Activated CD4-positive, alpha-beta T cell treated with anti-CD3 and anti-CD28 coated beads, Interleukin-2, amount 10 ng/mL, durations not matched to agents 7 days and 5 days (primary cell): ENCODE measurements at regions not wholly inside any gene's neighbourhood (a gene's known extent, or its start where the extent isn't known, plus 50 kb on each side); places are given as distances from the start of the nearest gene placed in this dataset.

Source experiments
- CTCF ChIA-PET: fragments of 350-600 bp; sonication (Branson Sonifier 250); formaldehyde crosslinking; loops from one replicate; lab custom pipeline; 2021; ENCODE audit warnings: antibody characterized with exemption; lab: Charles Lee
- POLR2A ChIA-PET: fragments of 350-600 bp; sonication (Branson Sonifier 250); formaldehyde crosslinking; loops from one replicate; lab custom pipeline; 2021; ENCODE audit warnings: antibody characterized with exemption; lab: Charles Lee
- DNase-seq: peaks from one replicate; pipeline ENCODE4 v3.0.0-alpha.2; 2020
- H3K27ac Mint-ChIP-seq: one replicate; pipeline ENCODE4 v1.8.0; 2021; ENCODE audit warnings: mild to moderate bottlenecking, moderate library complexity, mixed read lengths
- H3K27me3 Mint-ChIP-seq: one replicate; pipeline ENCODE4 v1.8.0; 2021; ENCODE audit warnings: mixed read lengths
- H3K36me3 Mint-ChIP-seq: one replicate; pipeline ENCODE4 v1.8.0; 2021; ENCODE audit warnings: low read depth, mixed read lengths
- H3K4me1 Mint-ChIP-seq: one replicate; pipeline ENCODE4 v1.8.0; 2021; ENCODE audit warnings: mixed read lengths
- H3K4me3 Mint-ChIP-seq: one replicate; pipeline ENCODE4 v1.8.0; 2021; ENCODE audit warnings: mild to moderate bottlenecking, moderate library complexity, mixed read lengths
- H3K9me3 Mint-ChIP-seq: one replicate; pipeline ENCODE4 v1.8.0; 2021; ENCODE audit warnings: mixed read lengths

DNA sequence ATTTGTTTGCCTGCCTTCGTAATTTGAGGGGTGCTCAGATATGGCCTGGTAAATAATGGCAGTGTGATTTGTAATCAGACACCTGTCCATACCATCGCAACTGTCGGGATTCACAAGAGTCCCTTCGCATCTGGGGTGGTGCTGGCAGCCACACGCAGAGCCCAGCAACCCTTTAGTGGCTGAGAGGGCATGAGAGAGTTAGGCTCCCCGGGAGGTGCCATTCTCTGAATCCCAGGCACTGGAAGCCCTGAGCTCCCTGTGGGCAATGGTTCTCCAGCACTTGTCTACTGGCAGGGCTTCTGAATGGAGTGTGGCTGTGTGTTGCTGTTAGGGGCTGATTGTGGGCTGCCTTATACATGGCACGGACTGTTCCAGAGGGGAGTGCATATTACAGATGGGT is 230.1 kb downstream of the EBLN2 start:
- no peaks in the 10 kb centered on the region for H3K36me3 Mint-ChIP-seq
- H3K4me3 Mint-ChIP-seq: no peak overlapping the region
- no peaks in the 10 kb centered on the region for H3K4me1 Mint-ChIP-seq
- H3K27ac Mint-ChIP-seq: no peak overlapping the region
- no peaks in the 10 kb centered on the region for H3K9me3 Mint-ChIP-seq
- no peaks in the 10 kb centered on the region for H3K27me3 Mint-ChIP-seq
- DNase-seq: no peak
- CTCF ChIA-PET: no interaction called here
- POLR2A ChIA-PET: no interaction called here

DNA sequence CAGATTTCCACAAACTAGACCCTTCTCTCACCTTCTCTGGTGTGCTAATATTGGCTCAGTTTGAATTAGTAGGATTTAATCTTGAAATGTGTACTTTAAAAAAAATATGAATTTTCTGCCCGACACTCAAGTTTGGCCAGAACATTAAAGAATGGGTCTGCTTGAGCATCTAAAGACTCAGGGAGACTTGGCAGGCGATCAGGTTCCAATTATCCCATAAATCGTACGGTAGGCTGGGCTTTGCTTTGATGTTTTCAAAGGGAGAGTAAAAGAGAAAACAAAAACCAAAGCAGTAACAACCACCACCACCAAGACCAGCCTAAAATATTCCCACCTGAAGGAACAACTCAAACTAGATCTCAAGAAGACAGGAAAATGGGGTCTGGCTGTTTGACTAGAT is 230.8 kb downstream of the EBLN2 start:
- no peak overlapping the region for H3K4me3 Mint-ChIP-seq
- DNase-seq: no peak

DNA sequence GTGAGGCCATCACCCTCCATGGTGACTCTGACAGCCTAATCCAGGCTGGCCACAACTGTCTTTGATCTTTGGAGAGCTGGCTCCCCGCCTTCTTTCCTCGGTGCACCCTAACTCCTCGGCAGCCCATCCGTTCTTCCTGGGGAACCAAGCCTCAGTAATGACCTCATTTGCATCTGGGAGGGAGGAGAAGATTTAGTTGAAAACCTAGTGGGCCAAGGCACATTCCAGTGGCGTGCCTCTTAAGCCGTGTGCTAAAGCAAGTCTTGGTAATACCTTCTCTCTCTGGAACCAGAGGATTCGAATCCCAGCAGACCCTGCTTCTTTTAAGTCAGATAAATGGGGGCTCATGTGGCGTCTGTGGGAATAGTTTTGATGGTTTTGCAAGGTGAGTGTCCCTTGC is 233.1 kb downstream of the EBLN2 start:
- DNase-seq: no peak
- no peaks in the 10 kb centered on the region for H3K36me3 Mint-ChIP-seq
- H3K4me3 Mint-ChIP-seq: no peak overlapping the region
- H3K27me3 Mint-ChIP-seq: no peaks in the 10 kb centered on the region
- no peak overlapping the region for H3K27ac Mint-ChIP-seq
- ChIA-PET CTCF (no interaction called here), POLR2A (no interaction called here)
- no peaks in the 10 kb centered on the region for H3K9me3 Mint-ChIP-seq
- H3K4me1 Mint-ChIP-seq: no peaks in the 10 kb centered on the region

More for the DNA sequence above, 230.8 kb downstream of the EBLN2 start:
- H3K27me3 Mint-ChIP-seq: no peaks in the 10 kb centered on the region
- CTCF ChIA-PET: no interaction called here
- POLR2A ChIA-PET: no interaction called here
- H3K4me1 Mint-ChIP-seq: no peaks in the 10 kb centered on the region
- no peak overlapping the region for H3K27ac Mint-ChIP-seq
- H3K36me3 Mint-ChIP-seq: no peaks in the 10 kb centered on the region
- H3K9me3 Mint-ChIP-seq: no peaks in the 10 kb centered on the region

DNA sequence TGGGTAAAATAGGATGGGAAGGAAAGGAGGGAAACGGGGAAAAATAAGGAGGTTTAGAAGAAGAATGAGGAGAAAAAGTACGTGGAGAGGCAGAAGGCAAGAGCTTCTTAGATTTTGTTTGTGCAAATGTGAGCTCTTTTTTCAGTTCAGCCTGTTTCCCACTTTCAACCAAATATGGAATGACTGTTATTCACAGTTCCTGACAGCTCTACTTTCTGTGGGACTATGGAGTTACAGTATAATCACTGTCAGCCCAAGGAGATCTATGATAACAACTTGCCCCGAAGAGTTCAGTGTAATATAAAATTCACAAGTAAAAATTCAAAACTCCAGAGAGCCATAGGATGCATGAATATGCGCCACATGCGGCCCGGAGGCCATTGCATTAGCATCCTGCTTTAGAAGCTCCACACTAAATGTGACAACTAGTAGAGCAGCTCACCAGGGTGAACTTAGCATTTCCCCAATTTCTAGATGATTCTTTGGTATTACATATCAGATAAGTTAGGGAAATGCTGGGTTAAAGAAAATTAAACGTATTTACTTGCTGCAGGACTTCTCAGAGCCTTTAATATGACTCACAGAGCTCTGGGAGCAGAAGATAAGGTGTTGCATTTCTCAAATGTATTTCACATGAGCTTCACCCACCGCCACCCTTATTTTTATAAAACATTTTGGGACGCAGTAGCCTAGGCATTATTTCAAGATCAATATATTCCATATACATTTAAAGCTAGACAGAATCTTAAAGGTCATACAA is 234.6 kb downstream of the EBLN2 start:
- Mint-ChIP-seq H3K9me3 (no peaks in the 10 kb centered on the region), H3K27me3 (no peaks in the 10 kb centered on the region), H3K4me1 (no peaks in the 10 kb centered on the region), H3K27ac (no peak overlapping the region), H3K4me3 (no peak overlapping the region), H3K36me3 (no peaks in the 10 kb centered on the region)
- no peak for DNase-seq
- ChIA-PET CTCF (no interaction called here), POLR2A (no interaction called here)

DNA sequence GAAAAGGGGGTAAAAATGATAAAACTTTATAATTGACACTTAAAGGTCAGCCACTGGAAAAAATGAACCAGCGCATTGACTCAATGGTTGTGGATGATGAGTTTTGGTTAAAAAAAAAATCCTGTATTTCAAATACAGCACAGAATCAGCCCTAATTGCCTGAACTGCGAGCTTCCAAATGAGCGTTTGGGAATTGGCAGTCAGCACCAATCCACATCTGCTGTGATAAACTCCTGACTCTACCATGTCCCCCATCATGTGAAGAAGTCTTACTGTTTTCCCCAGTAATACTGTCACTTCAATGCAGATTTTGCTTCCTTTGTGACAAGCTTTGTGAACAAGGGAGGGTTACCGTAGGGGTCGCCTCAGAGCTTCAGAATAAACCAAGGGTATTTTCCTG is 235.4 kb downstream of the EBLN2 start:
- ChIA-PET POLR2A (no interaction called here), CTCF (interaction anchor here (0.6 to 0.7 kb wide), 3 partner anchors 10 to 171 kb away, joined by 3 to 4 read pairs (median 3); no protein-coding TSS in a partner anchor)
- H3K36me3 Mint-ChIP-seq: no peaks in the 10 kb centered on the region
- no peaks in the 10 kb centered on the region for H3K9me3 Mint-ChIP-seq
- DNase-seq: no peak
- H3K4me3 Mint-ChIP-seq: no peak overlapping the region
- no peaks in the 10 kb centered on the region for H3K4me1 Mint-ChIP-seq
- H3K27me3 Mint-ChIP-seq: no peaks in the 10 kb centered on the region
- no peak overlapping the region for H3K27ac Mint-ChIP-seq

DNA sequence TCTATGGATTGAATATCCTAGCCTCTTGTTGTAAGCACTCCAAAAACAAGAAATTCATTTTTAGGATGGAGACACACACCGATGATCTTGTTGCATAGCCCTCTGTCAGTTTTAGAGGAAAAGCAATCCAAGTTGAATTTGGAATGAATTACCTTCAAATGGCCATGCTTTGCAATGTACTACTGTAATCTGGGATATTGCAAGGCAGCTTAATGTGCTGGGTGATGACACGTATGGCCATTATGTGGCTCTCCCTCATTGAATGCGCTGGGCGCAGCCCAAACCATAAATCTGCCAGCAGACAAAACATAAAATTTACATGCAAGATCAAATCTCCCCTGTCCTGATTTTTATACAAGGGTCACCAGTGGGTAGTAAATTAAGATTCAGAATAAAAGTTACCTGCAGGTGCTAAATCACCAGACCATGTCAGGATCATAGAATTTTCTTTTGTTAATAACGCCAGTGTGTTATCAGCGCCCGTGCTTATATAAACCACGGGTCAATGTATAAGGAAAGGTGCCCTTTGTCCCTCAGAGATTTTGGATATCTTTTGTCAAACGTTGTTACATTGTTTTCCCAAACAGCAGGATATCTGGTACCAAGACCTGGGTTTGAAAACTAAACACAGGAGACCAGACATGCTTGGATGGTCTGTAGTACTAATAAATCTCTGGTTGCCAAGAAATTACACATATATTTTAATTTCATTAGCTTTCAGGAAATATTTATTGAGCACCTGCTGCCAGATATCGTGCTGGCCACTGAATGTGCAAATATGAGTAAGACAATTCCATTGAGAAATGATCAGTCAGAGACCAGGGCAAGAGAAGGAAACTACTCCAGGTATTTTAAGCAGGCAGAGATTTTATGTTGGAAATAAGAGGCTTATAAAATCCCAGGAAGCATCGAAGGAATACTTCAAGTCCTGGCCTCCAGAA is 237.1 kb downstream of the EBLN2 start:
- no peak for DNase-seq
- Mint-ChIP-seq H3K4me1 (no peaks in the 10 kb centered on the region), H3K4me3 (no peak overlapping the region), H3K27ac (no peak overlapping the region), H3K27me3 (peaks cover 3% of the 10 kb centered on the region), H3K36me3 (no peaks in the 10 kb centered on the region), H3K9me3 (no peaks in the 10 kb centered on the region)
- POLR2A ChIA-PET: no interaction called here
- CTCF ChIA-PET: no interaction called here

DNA sequence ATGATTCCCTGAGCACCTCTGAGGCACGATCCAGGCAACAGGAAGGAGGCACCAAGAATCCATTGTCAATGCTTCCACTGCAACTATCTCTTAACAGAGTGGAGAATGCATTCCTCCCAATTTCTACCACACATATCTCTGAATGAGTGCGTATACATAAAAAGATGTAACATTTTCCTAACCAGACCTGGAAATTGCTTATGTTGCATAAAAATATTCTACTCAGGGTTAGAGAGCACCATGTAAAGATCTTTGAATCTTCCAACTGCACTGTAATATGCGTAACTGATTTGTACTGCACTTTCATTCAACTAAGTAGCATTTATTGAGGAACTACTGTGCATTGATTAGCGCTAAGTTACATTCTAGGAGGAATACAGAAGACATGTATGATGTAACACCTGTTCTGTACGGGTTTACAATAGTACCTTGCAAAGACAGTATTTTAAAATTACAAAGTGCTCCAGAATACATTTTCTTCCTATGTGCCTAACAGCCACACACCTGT is 237.8 kb downstream of the EBLN2 start:
- H3K9me3 Mint-ChIP-seq: no peaks in the 10 kb centered on the region
- no peaks in the 10 kb centered on the region for H3K4me1 Mint-ChIP-seq
- DNase-seq: no peak
- H3K36me3 Mint-ChIP-seq: no peaks in the 10 kb centered on the region
- H3K27ac Mint-ChIP-seq: no peak overlapping the region
- peaks cover 3% of the 10 kb centered on the region for H3K27me3 Mint-ChIP-seq
- H3K4me3 Mint-ChIP-seq: no peak overlapping the region
- POLR2A ChIA-PET: no interaction called here
- CTCF ChIA-PET: no interaction called here

DNA sequence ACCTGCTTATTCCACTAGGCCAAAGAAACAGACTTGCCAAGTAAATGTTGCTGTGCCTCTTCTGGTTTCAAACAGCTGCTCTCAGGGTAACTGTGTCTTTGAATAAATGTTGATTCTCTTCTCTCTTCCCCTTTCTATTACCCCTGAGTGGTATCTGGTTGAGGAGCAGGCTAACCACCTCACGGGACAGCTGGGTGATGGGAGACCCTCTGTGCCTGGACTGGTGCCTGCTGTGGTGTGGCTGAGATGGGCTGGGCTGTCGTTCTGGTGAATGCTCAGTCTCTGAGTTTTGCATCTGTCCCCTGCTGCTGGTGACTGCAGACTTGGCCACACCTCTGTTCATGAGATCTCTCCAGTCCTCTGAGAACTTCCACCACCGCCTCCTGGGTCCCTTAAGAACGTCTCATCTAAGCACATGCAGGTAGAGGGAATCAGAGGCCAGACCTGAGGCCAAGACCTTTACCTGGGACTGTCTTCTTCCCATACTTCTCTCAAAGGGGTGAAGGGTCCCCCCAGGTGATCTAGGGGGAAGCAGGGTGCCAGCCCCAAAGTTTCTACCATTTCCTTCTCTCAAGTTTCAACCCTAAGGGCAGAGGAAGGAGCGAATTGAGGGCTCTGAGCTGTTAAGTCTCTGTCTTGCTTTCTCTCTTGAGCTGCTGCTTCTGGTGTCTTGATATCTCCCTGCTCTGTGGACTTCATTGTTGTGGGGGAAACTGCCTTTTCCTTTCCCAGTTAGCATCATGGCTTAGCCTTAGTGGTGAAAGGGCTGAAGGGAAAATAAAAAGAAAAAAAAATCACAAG is 252.9 kb downstream of the EBLN2 start:
- POLR2A ChIA-PET: no interaction called here
- Mint-ChIP-seq H3K9me3 (no peaks in the 10 kb centered on the region), H3K4me3 (no peak overlapping the region), H3K36me3 (no peaks in the 10 kb centered on the region), H3K27me3 (peaks cover 4% of the 10 kb centered on the region), H3K4me1 (no peaks in the 10 kb centered on the region), H3K27ac (no peak overlapping the region)
- CTCF ChIA-PET: no interaction called here
- no peak for DNase-seq

DNA sequence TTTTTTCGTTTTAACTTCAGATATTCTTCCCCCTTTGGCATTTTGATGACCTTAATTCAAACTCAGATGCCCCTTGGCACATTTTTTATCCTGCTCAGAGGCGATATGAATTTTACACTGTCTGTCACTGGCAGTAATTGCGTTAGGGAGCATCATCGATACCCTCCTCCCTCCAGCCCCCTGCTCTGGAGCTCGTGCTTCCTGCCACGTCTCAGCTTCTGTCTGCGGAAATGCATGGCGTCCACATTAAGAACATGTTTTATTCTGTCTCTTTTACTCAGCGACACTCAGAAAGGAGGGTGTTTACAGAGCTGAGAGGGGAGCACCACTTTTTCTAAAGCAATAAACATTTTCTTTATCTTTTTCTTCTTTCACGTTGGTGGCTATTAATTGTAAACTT is 254.2 kb downstream of the EBLN2 start:
- Mint-ChIP-seq H3K4me1 (no peaks in the 10 kb centered on the region), H3K4me3 (no peak overlapping the region), H3K27me3 (peaks cover 4% of the 10 kb centered on the region), H3K36me3 (no peaks in the 10 kb centered on the region), H3K9me3 (no peaks in the 10 kb centered on the region), H3K27ac (no peak overlapping the region)
- no peak for DNase-seq
- ChIA-PET POLR2A (no interaction called here), CTCF (no interaction called here)

DNA sequence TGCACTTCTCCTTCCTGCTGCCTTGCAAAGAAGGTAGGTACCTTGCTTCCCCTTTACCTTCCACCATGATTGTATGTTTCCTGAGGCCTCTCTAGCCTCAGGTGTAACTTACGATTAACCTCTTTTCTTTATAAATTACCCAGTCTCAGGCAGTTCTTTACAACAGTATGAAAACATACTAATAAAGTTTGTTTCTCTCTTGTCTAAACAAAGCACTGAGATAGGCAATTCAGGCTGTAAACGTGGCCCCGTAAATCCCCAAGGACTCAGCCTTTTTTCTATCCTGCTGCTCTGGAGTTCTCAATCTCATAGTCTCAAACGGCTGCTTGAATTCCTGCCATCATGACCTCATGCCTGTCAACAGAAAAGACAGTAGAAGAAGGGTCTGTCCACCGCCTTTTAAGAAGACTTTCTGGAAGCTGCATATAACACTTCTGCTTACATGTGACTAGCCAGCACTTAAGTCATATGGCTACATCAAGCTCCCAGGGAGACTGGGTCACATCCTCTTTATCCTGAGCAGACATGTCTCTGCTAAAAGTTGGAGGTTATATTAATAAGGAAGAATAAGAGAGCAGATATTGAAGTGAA is 257.8 kb downstream of the EBLN2 start:
- no peaks in the 10 kb centered on the region for H3K9me3 Mint-ChIP-seq
- ChIA-PET CTCF (no interaction called here), POLR2A (no interaction called here)
- H3K27me3 Mint-ChIP-seq: no peaks in the 10 kb centered on the region
- H3K27ac Mint-ChIP-seq: no peak overlapping the region
- DNase-seq: no peak
- H3K4me1 Mint-ChIP-seq: no peaks in the 10 kb centered on the region
- H3K36me3 Mint-ChIP-seq: no peaks in the 10 kb centered on the region
- H3K4me3 Mint-ChIP-seq: no peak overlapping the region

DNA sequence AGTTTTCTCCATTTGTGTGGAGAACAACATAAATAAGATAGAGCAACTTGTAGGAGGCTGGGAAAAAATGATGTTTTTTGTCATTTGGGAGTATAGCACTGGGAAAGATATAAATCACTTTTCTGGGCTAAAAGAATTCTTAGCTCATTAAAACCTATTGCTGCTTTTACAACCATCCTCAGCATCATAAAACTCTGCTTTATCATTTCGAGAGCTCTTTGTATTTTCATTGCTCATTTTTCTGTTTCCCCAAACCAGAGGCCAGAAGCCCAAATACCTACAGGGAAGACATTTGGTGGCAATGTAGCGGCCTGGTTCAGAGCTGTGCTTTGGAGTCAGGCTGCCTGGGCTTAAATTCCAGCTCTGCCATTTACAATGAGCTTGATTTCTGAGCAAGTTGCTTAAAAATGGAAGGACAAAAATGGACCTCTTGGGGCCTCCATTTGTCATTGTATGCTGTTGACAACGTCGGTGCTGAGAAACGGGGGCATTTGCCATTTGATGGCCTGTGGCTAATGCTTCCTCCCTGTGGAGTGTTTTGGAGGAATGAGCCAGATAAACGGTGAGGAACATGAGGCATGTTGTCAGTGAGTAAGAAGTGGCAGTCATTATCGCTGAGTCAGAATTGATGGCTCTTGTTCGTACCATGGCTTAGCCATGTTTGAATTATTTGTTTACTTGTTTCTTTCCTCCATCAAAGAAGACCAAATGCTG is 260.0 kb downstream of the EBLN2 start:
- DNase-seq: no peak
- Mint-ChIP-seq H3K9me3 (no peaks in the 10 kb centered on the region), H3K27ac (no peak overlapping the region), H3K36me3 (no peaks in the 10 kb centered on the region), H3K27me3 (no peaks in the 10 kb centered on the region), H3K4me1 (no peaks in the 10 kb centered on the region), H3K4me3 (no peak overlapping the region)
- CTCF ChIA-PET: interaction anchor here (1.2 kb wide), 1 partner anchor 11 kb away, joined by 5 read pairs; no protein-coding TSS in a partner anchor
- POLR2A ChIA-PET: no interaction called here
